ENCODE measurements at regions not wholly inside any gene's neighbourhood (a gene's known extent, or its start where the extent isn't known, plus 50 kb on each side); places are given as distances from the start of the nearest gene placed in this dataset.

- H3K36me3 ChIP-seq (ENCODE audit: control insufficient read depth, insufficient read depth, low read length) = no peaks in the 10 kb centered on the region
- WGBS (ENCODE audit: insufficient coverage) = 72% methylated on average over 8 of the region's 12 CpGs
- H3K27ac ChIP-seq (ENCODE audit: low read length) = no peak overlapping the region
- H3K4me1 ChIP-seq (ENCODE audit: control insufficient read depth, insufficient read depth, low read length) = no peaks in the 10 kb centered on the region
- peaks cover 3% of the 10 kb centered on the region for H3K27me3 ChIP-seq (ENCODE audit: control insufficient read depth, insufficient read depth, low read length)
- H3K9me3 ChIP-seq (replicated peaks; ENCODE audit: control insufficient read depth, low read depth, low read length) = no peaks in the 10 kb centered on the region
- DNase-seq = no peak
- H3K4me3 ChIP-seq (ENCODE audit: low read length) = no peak overlapping the region
Measured at GRCh38 chr11:70574725-70575347, 176.5 kb downstream of the CTTN start.

- peaks cover 3% of the 10 kb centered on the region for H3K27me3 ChIP-seq (ENCODE audit: control insufficient read depth, insufficient read depth, low read length)
- H3K9me3 ChIP-seq (replicated peaks; ENCODE audit: control insufficient read depth, low read depth, low read length) = no peaks in the 10 kb centered on the region
- no peak overlapping the region for H3K4me3 ChIP-seq (ENCODE audit: low read length)
- H3K4me1 ChIP-seq (ENCODE audit: control insufficient read depth, insufficient read depth, low read length) = no peaks in the 10 kb centered on the region
- WGBS (ENCODE audit: insufficient coverage) = 84% methylated on average over 7 of the region's 12 CpGs
- no peaks in the 10 kb centered on the region for H3K36me3 ChIP-seq (ENCODE audit: control insufficient read depth, insufficient read depth, low read length)
- DNase-seq = no peak
- no peak overlapping the region for H3K27ac ChIP-seq (ENCODE audit: low read length)
Measured at GRCh38 chr11:70575396-70576060, 177.2 kb downstream of the CTTN start.

- Histone ChIP-seq H3K27ac (ENCODE audit: low read length) (no peak overlapping the region), H3K9me3 (replicated peaks; ENCODE audit: control insufficient read depth, low read depth, low read length) (no peaks in the 10 kb centered on the region), H3K36me3 (ENCODE audit: control insufficient read depth, insufficient read depth, low read length) (no peaks in the 10 kb centered on the region), H3K4me3 (ENCODE audit: low read length) (no peak overlapping the region), H3K27me3 (ENCODE audit: control insufficient read depth, insufficient read depth, low read length) (peaks cover 3% of the 10 kb centered on the region), H3K4me1 (ENCODE audit: control insufficient read depth, insufficient read depth, low read length) (no peaks in the 10 kb centered on the region)
- DNase-seq = no peak
- WGBS (ENCODE audit: insufficient coverage) = 90% methylated on average over 6 of the region's 7 CpGs
Measured at GRCh38 chr11:70577258-70577603, 178.9 kb downstream of the CTTN start.

GRCh38 chr11:70577948-70578347 lies 179.6 kb downstream of the CTTN start:
- Histone ChIP-seq H3K27ac (ENCODE audit: low read length) (no peak overlapping the region), H3K4me1 (ENCODE audit: control insufficient read depth, insufficient read depth, low read length) (no peaks in the 10 kb centered on the region), H3K27me3 (ENCODE audit: control insufficient read depth, insufficient read depth, low read length) (peaks cover 4% of the 10 kb centered on the region), H3K9me3 (replicated peaks; ENCODE audit: control insufficient read depth, low read depth, low read length) (no peaks in the 10 kb centered on the region), H3K36me3 (ENCODE audit: control insufficient read depth, insufficient read depth, low read length) (no peaks in the 10 kb centered on the region), H3K4me3 (ENCODE audit: low read length) (no peak overlapping the region)
- 67% methylated on average over 12 of the region's 14 CpGs for WGBS (ENCODE audit: insufficient coverage)
- DNase-seq = no peak

GRCh38 chr11:70578371-70578770 lies 180.0 kb downstream of the CTTN start:
- no peak overlapping the region for H3K4me3 ChIP-seq (ENCODE audit: low read length)
- H3K9me3 ChIP-seq (replicated peaks; ENCODE audit: control insufficient read depth, low read depth, low read length) = no peaks in the 10 kb centered on the region
- H3K36me3 ChIP-seq (ENCODE audit: control insufficient read depth, insufficient read depth, low read length) = no peaks in the 10 kb centered on the region
- H3K4me1 ChIP-seq (ENCODE audit: control insufficient read depth, insufficient read depth, low read length) = no peaks in the 10 kb centered on the region
- H3K27me3 ChIP-seq (ENCODE audit: control insufficient read depth, insufficient read depth, low read length) = peaks cover 5% of the 10 kb centered on the region
- H3K27ac ChIP-seq (ENCODE audit: low read length) = no peak overlapping the region
- WGBS (ENCODE audit: insufficient coverage) = 93% methylated on average over 11 of the region's 14 CpGs
- no peak for DNase-seq

GRCh38 chr11:70578831-70579230 lies 180.5 kb downstream of the CTTN start:
- H3K27ac ChIP-seq (ENCODE audit: low read length) = no peak overlapping the region
- H3K4me3 ChIP-seq (ENCODE audit: low read length) = no peak overlapping the region
- peaks cover 5% of the 10 kb centered on the region for H3K27me3 ChIP-seq (ENCODE audit: control insufficient read depth, insufficient read depth, low read length)
- no peaks in the 10 kb centered on the region for H3K9me3 ChIP-seq (replicated peaks; ENCODE audit: control insufficient read depth, low read depth, low read length)
- H3K36me3 ChIP-seq (ENCODE audit: control insufficient read depth, insufficient read depth, low read length) = no peaks in the 10 kb centered on the region
- no peak for DNase-seq
- 55% methylated on average over 2 of the region's 9 CpGs for WGBS (ENCODE audit: insufficient coverage)
- no peaks in the 10 kb centered on the region for H3K4me1 ChIP-seq (ENCODE audit: control insufficient read depth, insufficient read depth, low read length)

GRCh38 chr11:70579316-70579955 lies 181.1 kb downstream of the CTTN start:
- H3K4me1 ChIP-seq (ENCODE audit: control insufficient read depth, insufficient read depth, low read length) = no peaks in the 10 kb centered on the region
- no peaks in the 10 kb centered on the region for H3K9me3 ChIP-seq (replicated peaks; ENCODE audit: control insufficient read depth, low read depth, low read length)
- 83% methylated on average over 13 of the region's 14 CpGs for WGBS (ENCODE audit: insufficient coverage)
- H3K4me3 ChIP-seq (ENCODE audit: low read length) = no peak overlapping the region
- H3K27me3 ChIP-seq (ENCODE audit: control insufficient read depth, insufficient read depth, low read length) = peaks cover 5% of the 10 kb centered on the region
- H3K27ac ChIP-seq (ENCODE audit: low read length) = no peak overlapping the region
- no peak for DNase-seq
- no peaks in the 10 kb centered on the region for H3K36me3 ChIP-seq (ENCODE audit: control insufficient read depth, insufficient read depth, low read length)

- Histone ChIP-seq H3K9me3 (replicated peaks; ENCODE audit: control insufficient read depth, low read depth, low read length) (no peaks in the 10 kb centered on the region), H3K36me3 (ENCODE audit: control insufficient read depth, insufficient read depth, low read length) (no peaks in the 10 kb centered on the region), H3K27me3 (ENCODE audit: control insufficient read depth, insufficient read depth, low read length) (peaks cover 5% of the 10 kb centered on the region), H3K27ac (ENCODE audit: low read length) (no peak overlapping the region), H3K4me3 (ENCODE audit: low read length) (no peak overlapping the region), H3K4me1 (ENCODE audit: control insufficient read depth, insufficient read depth, low read length) (no peaks in the 10 kb centered on the region)
- no peak for DNase-seq
- WGBS (ENCODE audit: insufficient coverage) = 69% methylated on average over 20 of the region's 25 CpGs
Measured at GRCh38 chr11:70580036-70580805, 181.9 kb downstream of the CTTN start.

- no peaks in the 10 kb centered on the region for H3K36me3 ChIP-seq (ENCODE audit: control insufficient read depth, insufficient read depth, low read length)
- H3K4me3 ChIP-seq (ENCODE audit: low read length) = no peak overlapping the region
- H3K27ac ChIP-seq (ENCODE audit: low read length) = no peak overlapping the region
- no peaks in the 10 kb centered on the region for H3K9me3 ChIP-seq (replicated peaks; ENCODE audit: control insufficient read depth, low read depth, low read length)
- no peak for DNase-seq
- peaks cover 2% of the 10 kb centered on the region for H3K27me3 ChIP-seq (ENCODE audit: control insufficient read depth, insufficient read depth, low read length)
- no peaks in the 10 kb centered on the region for H3K4me1 ChIP-seq (ENCODE audit: control insufficient read depth, insufficient read depth, low read length)
- WGBS (ENCODE audit: insufficient coverage) = 86% methylated on average over 23 of the region's 25 CpGs
Measured at GRCh38 chr11:70581991-70582885, 183.9 kb downstream of the CTTN start.
